ENCODE measurements at regions not wholly inside any gene's neighbourhood (a gene's known extent, or its start where the extent isn't known, plus 50 kb on each side); places are given as distances from the start of the nearest gene placed in this dataset.

- H3K9me2 ChIP-seq (replicated peaks; ENCODE audit: insufficient read depth) = no peaks in the 10 kb centered on the region
- 56% methylated on average over 2 of the region's 2 CpGs for WGBS (ENCODE audit: low lambda C conversion rate, missing lambda C conversion rate)
- TF ChIP-seq EZH2 (IDR thresholded peaks at IDR 0.05; ENCODE audit: borderline replicate concordance) (no peak), EZH2phosphoT487 (IDR thresholded peaks at IDR 0.05; ENCODE audit: low read depth, severe bottlenecking, unreplicated experiment) (no peak), CTCF (IDR thresholded peaks at IDR 0.05; ENCODE audit: poor library complexity) (no peak)
- H3K36me3 ChIP-seq (replicated peaks; ENCODE audit: insufficient read depth, low read depth) = no peaks in the 10 kb centered on the region
- no peak overlapping the region for H2AFZ ChIP-seq
- H3K79me2 ChIP-seq = no peaks in the 10 kb centered on the region
- H3K27me3 ChIP-seq = no peaks in the 10 kb centered on the region
- H3K9me3 ChIP-seq (ENCODE audit: low read depth) = no peaks in the 10 kb centered on the region
- H3K4me3 ChIP-seq = no peak overlapping the region
- H4K20me1 ChIP-seq (ENCODE audit: insufficient read depth, poor library complexity, severe bottlenecking) = no peaks in the 10 kb centered on the region
- no peak overlapping the region for H3K27ac ChIP-seq
- H3K4me1 ChIP-seq (ENCODE audit: insufficient read depth) = no peaks in the 10 kb centered on the region
- H3K4me2 ChIP-seq = no peak overlapping the region
- DNase-seq (ENCODE audit: low spot score) = no peak
These were observed 955.3 kb downstream of the EPHA3 start for GRCh38 chr3:90062631-90063200.

GRCh38 chr3:90068783-90069182, 961.4 kb downstream of the EPHA3 start:
- Histone ChIP-seq H3K36me3 (replicated peaks; ENCODE audit: insufficient read depth, low read depth) (no peaks in the 10 kb centered on the region), H3K4me3 (no peak overlapping the region), H3K9me2 (replicated peaks; ENCODE audit: insufficient read depth) (no peaks in the 10 kb centered on the region), H2AFZ (no peak overlapping the region), H3K27me3 (no peaks in the 10 kb centered on the region), H3K4me1 (ENCODE audit: insufficient read depth) (no peaks in the 10 kb centered on the region), H4K20me1 (ENCODE audit: insufficient read depth, poor library complexity, severe bottlenecking) (no peaks in the 10 kb centered on the region), H3K27ac (no peak overlapping the region), H3K4me2 (no peak overlapping the region), H3K79me2 (no peaks in the 10 kb centered on the region), H3K9me3 (ENCODE audit: low read depth) (no peaks in the 10 kb centered on the region)
- no peak for TF ChIP-seq CTCF (IDR thresholded peaks at IDR 0.05; ENCODE audit: poor library complexity)
- no peak for TF ChIP-seq EZH2 (IDR thresholded peaks at IDR 0.05; ENCODE audit: borderline replicate concordance)
- TF ChIP-seq EZH2phosphoT487 (IDR thresholded peaks at IDR 0.05; ENCODE audit: low read depth, severe bottlenecking, unreplicated experiment) = no peak
- WGBS (ENCODE audit: low lambda C conversion rate, missing lambda C conversion rate) = 82% methylated on average over 3 of the region's 3 CpGs
- no peak for DNase-seq (ENCODE audit: low spot score)

- TF ChIP-seq EZH2phosphoT487 (IDR thresholded peaks at IDR 0.05; ENCODE audit: low read depth, severe bottlenecking, unreplicated experiment) (no peak), EZH2 (IDR thresholded peaks at IDR 0.05; ENCODE audit: borderline replicate concordance) (no peak), CTCF (IDR thresholded peaks at IDR 0.05; ENCODE audit: poor library complexity) (no peak)
- Histone ChIP-seq H4K20me1 (ENCODE audit: insufficient read depth, poor library complexity, severe bottlenecking) (no peaks in the 10 kb centered on the region), H3K9me3 (ENCODE audit: low read depth) (no peaks in the 10 kb centered on the region), H3K9me2 (replicated peaks; ENCODE audit: insufficient read depth) (no peaks in the 10 kb centered on the region), H3K4me3 (no peak overlapping the region), H3K27ac (no peak overlapping the region), H3K4me1 (ENCODE audit: insufficient read depth) (no peaks in the 10 kb centered on the region), H2AFZ (no peak overlapping the region), H3K79me2 (no peaks in the 10 kb centered on the region), H3K4me2 (no peak overlapping the region), H3K36me3 (replicated peaks; ENCODE audit: insufficient read depth, low read depth) (no peaks in the 10 kb centered on the region), H3K27me3 (no peaks in the 10 kb centered on the region)
- no peak for DNase-seq (ENCODE audit: low spot score)
- 8% methylated on average over 1 of the region's 1 CpG for WGBS (ENCODE audit: low lambda C conversion rate, missing lambda C conversion rate)
These were observed 962.3 kb downstream of the EPHA3 start for GRCh38 chr3:90069748-90070147.

- DNase-seq (ENCODE audit: low spot score) = no peak
- H3K4me2 ChIP-seq = no peak overlapping the region
- no peaks in the 10 kb centered on the region for H3K36me3 ChIP-seq (replicated peaks; ENCODE audit: insufficient read depth, low read depth)
- H3K79me2 ChIP-seq = no peaks in the 10 kb centered on the region
- no peaks in the 10 kb centered on the region for H4K20me1 ChIP-seq (ENCODE audit: insufficient read depth, poor library complexity, severe bottlenecking)
- TF ChIP-seq CTCF (IDR thresholded peaks at IDR 0.05; ENCODE audit: poor library complexity) (no peak), EZH2 (IDR thresholded peaks at IDR 0.05; ENCODE audit: borderline replicate concordance) (no peak), EZH2phosphoT487 (IDR thresholded peaks at IDR 0.05; ENCODE audit: low read depth, severe bottlenecking, unreplicated experiment) (no peak)
- no peaks in the 10 kb centered on the region for H3K4me1 ChIP-seq (ENCODE audit: insufficient read depth)
- no peak overlapping the region for H2AFZ ChIP-seq
- H3K9me2 ChIP-seq (replicated peaks; ENCODE audit: insufficient read depth) = no peaks in the 10 kb centered on the region
- H3K27me3 ChIP-seq = no peaks in the 10 kb centered on the region
- no peak overlapping the region for H3K4me3 ChIP-seq
- no peak overlapping the region for H3K27ac ChIP-seq
- no peaks in the 10 kb centered on the region for H3K9me3 ChIP-seq (ENCODE audit: low read depth)
These were observed 968.7 kb downstream of the EPHA3 start for GRCh38 chr3:90076136-90076535.

Data from hepatocyte (in vitro differentiated cells).